Panc1 (cell line): ENCODE measurements at regions not wholly inside any gene's neighbourhood (a gene's known extent, or its start where the extent isn't known, plus 50 kb on each side); places are given as distances from the start of the nearest gene placed in this dataset.

Source experiments
- ATAC-seq: fragments of 200-7000 bp; cut with Tn5 transposase; 2 replicates; pipeline ENCODE4 v1.9.1; 2020; ENCODE audit warnings: mild to moderate bottlenecking, moderate library complexity
- BruUV-seq: library from RNA; stranded (reverse); fragments of 400-500 nt; replicated peaks from 2 replicates; lab custom pipeline; 2021; lab: Mats Ljungman, UMichigan
- CTCF ChIA-PET: fragments of 300-600 bp; sonication (Branson Sonifier 250); formaldehyde crosslinking; loops from one replicate; lab custom pipeline; 2022; ENCODE audit warnings: antibody characterized with exemption; lab: Charles Lee
- POLR2A ChIA-PET: fragments of 300-600 bp; sonication (Branson Sonifier 250); formaldehyde crosslinking; loops from one replicate; lab custom pipeline; 2022; ENCODE audit warnings: antibody characterized with exemption; lab: Charles Lee
- DNase-seq: peaks from one replicate; pipeline ENCODE4 v3.0.0-alpha.2; 2010; ENCODE audit warnings: low read depth, low spot score
- H3K27ac ChIP-seq: 2 replicates; pipeline ENCODE4 v1.5.1; 2011; ENCODE audit warnings: mild to moderate bottlenecking, low read length, inconsistent platforms
- H3K27me3 ChIP-seq: fragments of 200-500 bp; sonication (Bioruptor generic); 2 replicates; pipeline ENCODE4 v1.6.0; 2014; ENCODE audit warnings: low read length, inconsistent platforms; ENCODE audit not compliant: control insufficient read depth, insufficient read depth
- H3K36me3 ChIP-seq: fragments of 200-500 bp; sonication (Bioruptor generic); 2 replicates; pipeline ENCODE4 v1.5.1; 2014; ENCODE audit warnings: inconsistent platforms, mild to moderate bottlenecking, low read length, moderate library complexity; ENCODE audit not compliant: control insufficient read depth, insufficient read depth
- H3K4me1 ChIP-seq: 2 replicates; pipeline ENCODE4 v1.5.1; 2011; ENCODE audit warnings: inconsistent platforms, mild to moderate bottlenecking, low read length, moderate library complexity; ENCODE audit not compliant: control insufficient read depth, insufficient read depth
- H3K4me3 ChIP-seq, 2 experiments: 2 replicates each; pipeline ENCODE4 v1.5.1; 2011 to 2012; ENCODE audit warnings: low read depth in 2 of 2, low read length in 2 of 2, mild to moderate bottlenecking in 2 of 2, inconsistent platforms in 1 of 2, moderate library complexity in 1 of 2
- H3K9me3 ChIP-seq: fragments of 200-500 bp; sonication (Bioruptor generic); 2 replicates; pipeline ENCODE4 v1.5.1; 2014; ENCODE audit warnings: low read depth, mild to moderate bottlenecking, inconsistent platforms, low read length, moderate library complexity; ENCODE audit not compliant: control insufficient read depth, insufficient read depth
- CTCF ChIP-seq: fragments of 450-650 bp; IDR thresholded peaks from 2 replicates; pipeline ENCODE4 v1.5.1; 2017; ENCODE audit warnings: mild to moderate bottlenecking
- POLR2AphosphoS5 ChIP-seq: IDR thresholded peaks from 2 replicates; pipeline ENCODE4 v1.6.1; 2012; ENCODE audit warnings: mild to moderate bottlenecking, low read depth, low read length, moderate library complexity
- REST ChIP-seq, 2 experiments: IDR thresholded peaks; 2 replicates each; pipeline ENCODE4 v1.6.1; 2011 to 2012; ENCODE audit warnings: low read depth in 2 of 2, control low read depth in 1 of 2, low read length in 1 of 2, mild to moderate bottlenecking in 1 of 2, moderate library complexity in 1 of 2; ENCODE audit not compliant: insufficient read depth in 1 of 2
- SIN3A ChIP-seq: IDR thresholded peaks from 2 replicates; pipeline ENCODE4 v1.6.1; 2012; ENCODE audit warnings: low read depth, mild to moderate bottlenecking, low read length, moderate library complexity, borderline replicate concordance; ENCODE audit not compliant: insufficient read depth
- TCF7L2 ChIP-seq: IDR thresholded peaks from 2 replicates; pipeline ENCODE4 v1.6.1; 2011; ENCODE audit warnings: mild to moderate bottlenecking, low read depth, low read length, inconsistent platforms
- in situ Hi-C: cut with HindIII; loops from 2 replicates; pipeline ENCODE4 v1.10.0; 2016; ENCODE audit warnings: low sequenced_read_pairs, low pct_unique_long_range_greater_than_20kb
- intact Hi-C: fragments of 100-400 bp; cut with micrococcal nuclease; formaldehyde crosslinking; loops from one replicate; pipeline ENCODE4 v1.10.0; 2022; ENCODE audit not compliant: unreplicated experiment

- POLR2A ChIA-PET = no interaction called here
- in situ Hi-C loops (no loop called here), intact Hi-C loops (no loop called here)
- no peak overlapping the region for H3K27ac ChIP-seq
- no peaks in the 10 kb centered on the region for H3K36me3 ChIP-seq
- H3K27me3 ChIP-seq = no peaks in the 10 kb centered on the region
- CTCF ChIA-PET = no interaction called here
- ATAC-seq = no peak
- TF ChIP-seq CTCF (no peak), SIN3A (no peak), POLR2AphosphoS5 (no peak), TCF7L2 (no peak), REST (IDR thresholded peaks at IDR 0.05; ENCODE audit: insufficient read depth in 1 of 2, low read depth in 2 of 2, low read length in 1 of 2) (no peak)
- no TSS peak for BruUV-seq
- no peaks in the 10 kb centered on the region for H3K4me1 ChIP-seq
- DNase-seq = no peak
- peaks cover 6% of the 10 kb centered on the region; the same call in 1 of the 2 replicates for H3K9me3 ChIP-seq
- no peak overlapping the region for H3K4me3 ChIP-seq
Observed at GRCh38 chr1:55334797-55335196, 119.6 kb upstream of the USP24 start.

GRCh38 chr1:55334160-55334559 is 119.0 kb upstream of the USP24 start:
- ChIA-PET CTCF (no interaction called here), POLR2A (no interaction called here)
- in situ Hi-C loops (no loop called here), intact Hi-C loops (no loop called here)
- H3K27me3 ChIP-seq = no peaks in the 10 kb centered on the region
- no peaks in the 10 kb centered on the region for H3K36me3 ChIP-seq
- DNase-seq (no peak), ATAC-seq (no peak)
- no peaks in the 10 kb centered on the region for H3K9me3 ChIP-seq
- no peak overlapping the region for H3K27ac ChIP-seq
- TF ChIP-seq CTCF (no peak), SIN3A (no peak), REST (IDR thresholded peaks at IDR 0.05; ENCODE audit: insufficient read depth in 1 of 2, low read depth in 2 of 2, low read length in 1 of 2) (no peak), TCF7L2 (no peak), POLR2AphosphoS5 (no peak)
- H3K4me3 ChIP-seq = no peak overlapping the region
- H3K4me1 ChIP-seq = no peaks in the 10 kb centered on the region
- no TSS peak for BruUV-seq
